ENCODE measurements at regions not wholly inside any gene's neighbourhood (a gene's known extent, or its start where the extent isn't known, plus 50 kb on each side); places are given as distances from the start of the nearest gene placed in this dataset.

DNA sequence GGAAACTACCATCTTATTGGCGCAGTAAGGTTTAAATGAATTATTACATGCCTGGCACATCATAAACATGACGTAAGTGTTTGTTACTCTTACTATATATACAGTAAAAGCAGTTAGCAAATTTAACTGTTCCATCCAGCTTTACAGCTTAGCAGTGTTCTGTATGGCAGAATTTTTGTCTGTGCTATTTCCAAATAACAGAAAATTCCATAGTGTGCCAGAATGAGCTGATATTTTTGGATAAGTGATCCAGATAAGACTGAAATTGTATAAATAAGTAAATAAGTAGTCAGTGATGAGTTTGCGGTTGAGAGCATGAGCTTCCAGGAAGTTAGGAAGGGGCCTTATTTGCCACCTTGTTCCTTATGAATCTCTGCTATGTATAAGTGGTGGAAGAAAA lies 236.5 kb upstream of the SLC10A2 start:
- no peak for DNase-seq

DNA sequence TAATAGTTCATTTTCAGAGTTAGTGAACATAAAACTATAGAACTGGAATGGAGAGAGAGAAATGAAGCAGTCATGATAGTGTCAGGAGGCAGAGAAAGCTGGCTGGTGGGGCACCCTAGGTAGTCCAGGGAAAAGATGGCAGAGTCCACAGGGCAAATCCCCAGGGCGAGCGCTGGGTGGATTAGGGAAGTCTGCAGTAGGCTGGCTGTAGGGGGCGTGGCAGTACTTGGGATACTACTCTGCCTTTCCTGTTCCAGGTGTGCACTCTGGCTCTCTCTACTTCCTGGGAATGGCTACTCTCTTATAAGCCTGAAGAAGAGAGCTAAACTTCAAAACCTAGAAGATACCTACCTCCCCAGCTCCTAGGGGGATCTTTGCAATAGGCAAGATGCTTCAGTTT lies 232.9 kb upstream of the SLC10A2 start:
- DNase-seq: no peak

GRCh38 chr13:103297083-103297482 lies 230.9 kb upstream of the SLC10A2 start:
- no peak for DNase-seq

DNA sequence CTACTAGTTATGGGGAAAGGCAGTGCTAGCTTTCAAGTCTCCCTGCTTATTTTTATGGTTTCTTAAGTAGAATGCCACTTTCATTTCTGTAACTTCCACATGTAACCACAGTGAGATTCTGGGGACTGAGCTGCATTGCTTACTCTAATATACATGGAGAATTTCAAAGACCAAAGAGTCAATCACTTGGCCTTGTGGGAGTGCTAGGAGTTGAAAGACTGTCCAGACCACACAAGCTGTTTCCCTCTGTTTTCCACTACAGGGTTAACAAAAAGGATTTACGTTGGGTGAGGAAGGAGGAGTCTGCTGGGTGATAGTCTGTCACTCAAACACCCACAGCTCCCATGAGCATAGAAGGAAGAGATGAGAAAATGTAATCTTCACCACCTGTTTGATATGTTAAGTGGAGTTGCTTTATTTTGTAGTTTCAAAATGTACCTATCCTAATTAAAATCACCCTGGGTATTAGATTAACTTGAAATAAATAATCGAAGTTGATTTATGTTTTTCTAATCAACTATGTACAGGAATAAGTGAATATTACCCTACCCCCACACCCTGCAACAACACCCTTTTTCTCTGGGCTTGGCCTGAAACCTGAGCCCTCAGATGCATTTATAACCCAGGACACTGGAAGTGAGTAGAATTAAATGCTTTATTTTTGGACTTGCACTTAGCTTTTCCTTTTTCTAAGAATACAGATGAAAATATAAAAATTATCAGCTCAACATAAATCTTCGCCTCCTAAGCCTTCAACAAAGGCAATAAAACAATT lies 225.8 kb upstream of the SLC10A2 start:
- DNase-seq: no peak

DNA sequence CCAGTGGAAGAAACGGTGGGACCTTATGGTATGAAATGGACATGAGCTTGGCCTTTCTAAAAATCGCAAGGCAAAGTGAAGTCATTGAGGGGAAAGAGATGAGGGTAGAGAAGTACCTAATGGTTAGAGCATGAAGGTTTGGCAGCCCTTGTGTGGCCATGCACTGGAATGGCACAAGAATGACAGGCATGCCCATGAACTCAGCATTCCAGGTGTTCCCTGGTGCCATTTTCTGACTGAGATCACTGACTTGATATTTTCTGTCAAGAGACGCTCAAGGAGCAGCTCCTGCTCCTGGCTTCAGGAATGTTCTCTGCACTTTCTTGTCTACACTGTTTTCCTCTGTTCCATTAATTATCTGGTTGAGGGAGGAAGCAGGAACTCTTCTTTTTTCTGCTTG lies 225.0 kb upstream of the SLC10A2 start:
- DNase-seq: no peak

DNA sequence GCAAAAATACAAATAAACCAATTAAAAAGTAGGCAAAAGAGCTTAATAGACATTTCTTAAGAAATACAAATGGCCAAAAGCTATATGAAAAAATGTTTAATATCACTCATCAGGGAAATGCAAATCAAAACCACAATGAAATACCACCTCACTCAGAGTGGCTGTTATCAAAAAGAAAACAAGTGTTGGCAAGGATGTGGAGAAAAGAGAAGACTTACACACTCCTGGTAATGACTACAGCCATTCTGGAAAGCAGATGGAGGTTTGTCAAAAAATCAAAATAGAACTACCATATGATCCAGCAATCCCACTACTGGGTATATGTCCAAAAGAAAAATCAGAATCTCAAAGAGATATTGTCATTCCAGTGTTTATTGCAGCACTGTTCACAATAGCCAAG lies 223.5 kb upstream of the SLC10A2 start:
- DNase-seq: no peak

DNA sequence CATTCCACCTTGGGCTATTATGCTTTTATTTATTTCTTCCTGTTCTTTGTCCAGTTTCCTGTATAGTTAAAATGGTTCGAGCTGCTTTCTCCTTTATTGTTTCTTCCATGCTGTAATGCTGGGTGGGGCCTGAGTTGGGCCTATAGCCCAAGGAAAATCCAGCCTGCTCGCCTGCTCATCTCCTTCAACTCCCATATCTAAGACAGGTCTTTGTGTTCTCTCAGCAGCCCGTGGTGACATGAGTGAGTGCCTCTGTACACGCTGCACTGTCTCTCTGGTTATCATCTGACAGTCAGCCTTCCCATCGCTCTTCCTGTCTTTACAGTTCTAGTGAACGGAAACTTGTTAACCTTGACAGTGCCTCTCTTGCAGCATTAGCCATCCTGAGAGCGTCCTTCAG lies 221.9 kb upstream of the SLC10A2 start:
- no peak for DNase-seq

- DNase-seq: no peak
Measured at GRCh38 chr13:103287659-103288058, 221.4 kb upstream of the SLC10A2 start.

- DNase-seq: no peak
Measured at GRCh38 chr13:103284466-103284865, 218.2 kb upstream of the SLC10A2 start.

- DNase-seq: no peak
Measured at GRCh38 chr13:103283451-103283820, 217.2 kb upstream of the SLC10A2 start.

- no peak for DNase-seq
Measured at GRCh38 chr13:103282571-103283450, 216.6 kb upstream of the SLC10A2 start.

DNA sequence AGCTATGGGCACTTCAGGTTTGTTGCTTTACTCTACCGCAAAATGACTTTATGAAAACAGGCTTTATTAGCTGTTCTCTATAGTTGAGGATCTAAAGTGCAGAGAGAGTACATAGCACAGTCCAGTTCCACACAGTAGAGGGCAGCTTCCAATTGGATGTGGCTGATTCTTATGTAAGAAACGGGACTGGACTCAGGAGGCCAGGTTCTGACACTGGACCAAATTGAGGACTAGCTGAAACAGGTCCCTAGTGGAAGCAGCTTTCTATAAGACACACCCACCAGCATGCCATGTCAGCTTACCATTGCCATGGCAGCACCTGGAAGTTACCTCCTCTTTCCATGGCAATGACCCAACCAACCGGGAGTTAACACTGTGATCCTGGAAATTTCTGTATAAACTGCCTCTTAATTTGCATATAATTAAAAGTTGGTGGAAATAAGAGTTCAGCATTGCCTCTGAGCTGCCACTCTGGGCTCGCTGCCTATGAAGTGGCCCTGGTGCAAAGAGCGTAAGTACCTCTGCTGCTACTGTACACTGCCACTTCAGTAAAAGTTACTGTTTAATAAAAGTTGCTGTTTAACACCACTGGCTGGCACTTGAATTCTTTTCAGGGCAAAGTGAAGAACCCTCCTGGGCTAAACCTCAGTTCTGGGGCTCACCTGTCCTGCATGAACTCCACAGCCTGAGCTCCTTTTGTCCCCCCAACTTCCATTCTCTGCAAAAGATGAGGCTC lies 211.9 kb upstream of the SLC10A2 start:
- no peak for DNase-seq

GRCh38 chr13:103276775-103277498 lies 210.7 kb upstream of the SLC10A2 start:
- DNase-seq: no peak

- no peak for DNase-seq
Measured at GRCh38 chr13:103275722-103276121, 209.5 kb upstream of the SLC10A2 start.

DNA sequence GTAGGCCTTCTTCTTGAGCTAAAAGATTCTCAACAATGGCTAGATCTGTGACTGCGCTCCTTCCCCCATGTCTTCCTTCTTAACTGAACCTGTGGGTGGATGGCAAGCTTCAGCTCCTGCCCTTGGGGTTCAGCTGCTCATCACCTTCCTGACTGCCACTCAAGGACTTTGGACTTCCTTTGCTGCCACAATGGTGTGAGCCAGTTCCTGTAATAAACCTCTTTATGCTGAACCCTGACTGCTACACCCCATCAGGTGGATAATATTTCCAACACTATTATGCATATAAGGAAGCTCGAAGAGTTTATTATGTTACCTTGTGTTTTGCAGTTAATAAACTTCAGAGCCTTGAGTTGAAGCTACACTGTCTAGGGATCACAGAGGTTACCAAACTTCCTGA lies 208.9 kb upstream of the SLC10A2 start:
- no peak for DNase-seq

GRCh38 chr13:103273825-103274224 lies 207.6 kb upstream of the SLC10A2 start:
- DNase-seq: no peak

DNA sequence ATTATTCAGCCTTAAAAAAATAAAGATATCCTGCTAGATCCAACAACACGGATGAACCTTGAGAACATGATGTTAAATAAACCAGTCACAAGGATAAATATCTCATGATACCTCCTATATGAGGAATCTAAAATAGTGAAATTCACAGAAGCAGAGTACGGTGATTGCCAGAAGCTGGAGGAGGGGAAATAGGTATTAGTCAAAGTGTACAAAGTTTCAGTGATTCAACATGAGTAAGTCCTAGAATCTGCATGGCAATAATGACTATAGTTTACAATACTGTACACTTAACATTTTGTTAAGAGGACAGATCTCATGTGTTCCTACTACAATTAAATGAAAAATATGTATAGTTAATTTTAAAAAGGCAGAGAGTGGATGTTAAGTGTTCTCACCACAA lies 206.6 kb upstream of the SLC10A2 start:
- no peak for DNase-seq

DNA sequence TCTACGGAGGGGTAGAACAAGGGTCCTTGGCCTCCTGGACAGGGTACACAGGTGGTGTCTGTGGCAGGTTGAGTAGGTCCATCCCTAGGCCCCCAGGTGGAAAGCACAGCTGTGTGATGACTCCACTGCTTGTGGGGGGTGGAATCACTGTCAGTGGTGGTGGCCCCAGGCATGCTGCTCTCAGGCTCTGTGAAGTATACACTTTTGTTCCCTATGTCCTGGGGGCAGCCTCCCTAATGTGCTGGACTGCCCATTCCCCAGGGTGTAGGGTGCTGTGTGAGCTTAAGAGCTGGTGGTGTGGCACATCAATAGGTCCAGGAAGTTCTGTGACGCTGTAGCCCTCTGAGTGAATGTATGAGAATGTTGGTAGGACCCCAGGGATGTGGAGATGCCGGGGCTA lies 197.2 kb upstream of the SLC10A2 start:
- DNase-seq: no peak

GRCh38 chr13:103255587-103256301 lies 189.5 kb upstream of the SLC10A2 start:
- DNase-seq: no peak

GRCh38 chr13:103250071-103250470 lies 183.9 kb upstream of the SLC10A2 start:
- DNase-seq: no peak

GRCh38 chr13:103246581-103247200 lies 180.5 kb upstream of the SLC10A2 start:
- no peak for DNase-seq

GRCh38 chr13:103243495-103243894 lies 177.3 kb upstream of the SLC10A2 start:
- DNase-seq: no peak
